ENCODE measurements at regions not wholly inside any gene's neighbourhood (a gene's known extent, or its start where the extent isn't known, plus 50 kb on each side); places are given as distances from the start of the nearest gene placed in this dataset.

DNA sequence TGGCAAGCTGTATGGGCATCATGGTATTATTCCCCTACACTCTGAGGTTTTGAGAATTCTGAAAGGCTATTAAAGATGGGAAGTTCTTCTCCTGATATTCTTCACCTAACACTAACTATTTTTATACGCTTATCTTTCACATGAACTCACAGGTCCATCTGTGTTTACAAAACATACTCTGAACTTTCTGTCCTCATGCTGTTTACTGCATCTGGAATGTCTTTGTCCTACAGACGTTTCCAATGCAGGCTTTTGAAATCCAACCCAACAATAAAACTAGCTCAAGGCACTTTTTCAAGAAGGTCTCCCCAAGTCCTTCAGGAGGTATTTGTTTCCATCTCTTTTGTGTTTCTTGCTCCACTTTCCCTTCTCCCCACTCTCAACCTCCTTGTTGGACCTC, 60.5 kb upstream of the MLIP start:
- Histone ChIP-seq H2AFZ (ENCODE audit: low read length) (no peak overlapping the region), H3K4me1 (ENCODE audit: insufficient read depth, low read length, poor library complexity, severe bottlenecking) (no peaks in the 10 kb centered on the region), H4K20me1 (ENCODE audit: insufficient read depth, low read length) (no peaks in the 10 kb centered on the region), H3K4me2 (ENCODE audit: low read length) (no peak overlapping the region), H3K9me2 (ENCODE audit: insufficient read depth, low read length) (no peaks in the 10 kb centered on the region), H3K79me2 (ENCODE audit: insufficient read depth, low read depth, low read length) (no peaks in the 10 kb centered on the region), H3K27ac (ENCODE audit: low read depth, low read length, poor library complexity, severe bottlenecking) (no peak overlapping the region), H3K9me3 (ENCODE audit: low read length) (no peaks in the 10 kb centered on the region), H3K4me3 (ENCODE audit: low read depth, low read length, poor library complexity, severe bottlenecking) (no peak overlapping the region), H3K36me3 (ENCODE audit: insufficient read depth, low read length) (no peaks in the 10 kb centered on the region)
- BruUV-seq (replicated peaks): no TSS peak
- ChIA-PET POLR2A (no interaction called here), CTCF (ENCODE audit: unreplicated experiment) (no interaction called here)
- TF ChIP-seq, protein P1, sequence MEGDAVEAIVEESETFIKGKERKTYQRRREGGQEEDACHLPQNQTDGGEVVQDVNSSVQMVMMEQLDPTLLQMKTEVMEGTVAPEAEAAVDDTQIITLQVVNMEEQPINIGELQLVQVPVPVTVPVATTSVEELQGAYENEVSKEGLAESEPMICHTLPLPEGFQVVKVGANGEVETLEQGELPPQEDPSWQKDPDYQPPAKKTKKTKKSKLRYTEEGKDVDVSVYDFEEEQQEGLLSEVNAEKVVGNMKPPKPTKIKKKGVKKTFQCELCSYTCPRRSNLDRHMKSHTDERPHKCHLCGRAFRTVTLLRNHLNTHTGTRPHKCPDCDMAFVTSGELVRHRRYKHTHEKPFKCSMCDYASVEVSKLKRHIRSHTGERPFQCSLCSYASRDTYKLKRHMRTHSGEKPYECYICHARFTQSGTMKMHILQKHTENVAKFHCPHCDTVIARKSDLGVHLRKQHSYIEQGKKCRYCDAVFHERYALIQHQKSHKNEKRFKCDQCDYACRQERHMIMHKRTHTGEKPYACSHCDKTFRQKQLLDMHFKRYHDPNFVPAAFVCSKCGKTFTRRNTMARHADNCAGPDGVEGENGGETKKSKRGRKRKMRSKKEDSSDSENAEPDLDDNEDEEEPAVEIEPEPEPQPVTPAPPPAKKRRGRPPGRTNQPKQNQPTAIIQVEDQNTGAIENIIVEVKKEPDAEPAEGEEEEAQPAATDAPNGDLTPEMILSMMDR (conservative IDR thresholded peaks at IDR 0.05; ENCODE audit: low read length): no peak
- TF ChIP-seq EZH2phosphoT487 (IDR thresholded peaks at IDR 0.05; ENCODE audit: borderline replicate concordance, low read depth, low read length): no peak
- DNase-seq (ENCODE audit: low spot score): no peak
- intact Hi-C loops (cut with micrococcal nuclease; ENCODE audit: unreplicated experiment): no loop called here

DNA sequence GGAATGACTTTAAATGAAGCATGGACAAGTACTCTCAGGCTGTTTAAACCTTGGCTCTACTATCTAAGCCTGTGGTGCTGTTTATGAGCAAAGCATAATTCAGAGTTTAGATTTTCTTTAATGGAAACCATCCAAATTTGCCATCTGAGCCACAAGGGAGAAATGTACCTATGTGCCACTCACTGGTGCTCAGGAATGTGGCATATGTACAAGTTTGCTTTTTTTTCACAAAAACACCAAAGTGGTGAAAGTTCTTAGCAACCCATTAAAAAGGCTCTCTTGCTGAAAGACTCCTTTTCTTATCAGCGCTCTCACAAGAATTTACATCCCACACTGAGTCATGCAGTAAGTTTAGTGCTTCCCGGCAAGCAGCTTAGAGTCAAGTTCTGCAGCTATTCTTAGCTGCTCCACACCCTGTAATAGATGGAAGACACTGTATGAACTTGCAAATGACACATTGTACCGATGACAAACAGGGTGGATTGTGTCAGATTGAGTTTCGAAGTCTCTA, 57.3 kb upstream of the MLIP start:
- TF ChIP-seq EZH2phosphoT487 (IDR thresholded peaks at IDR 0.05; ENCODE audit: borderline replicate concordance, low read depth, low read length): no peak
- TF ChIP-seq, protein P1 (conservative IDR thresholded peaks at IDR 0.05; ENCODE audit: low read length): no peak
- H3K4me3 ChIP-seq (ENCODE audit: low read depth, low read length, poor library complexity, severe bottlenecking): no peak overlapping the region
- no peaks in the 10 kb centered on the region for H3K9me2 ChIP-seq (ENCODE audit: insufficient read depth, low read length)
- H2AFZ ChIP-seq (ENCODE audit: low read length): no peak overlapping the region
- intact Hi-C loops (cut with micrococcal nuclease; ENCODE audit: unreplicated experiment): no loop called here
- H3K79me2 ChIP-seq (ENCODE audit: insufficient read depth, low read depth, low read length): no peaks in the 10 kb centered on the region
- no peak for DNase-seq (ENCODE audit: low spot score)
- ChIA-PET CTCF (ENCODE audit: unreplicated experiment) (no interaction called here), POLR2A (interaction anchor here (0.6 kb wide), 1 partner anchor 30 kb away, joined by 3 read pairs; no protein-coding TSS in a partner anchor)
- H3K9me3 ChIP-seq (ENCODE audit: low read length): no peaks in the 10 kb centered on the region
- no peak overlapping the region for H3K27ac ChIP-seq (ENCODE audit: low read depth, low read length, poor library complexity, severe bottlenecking)
- H4K20me1 ChIP-seq (ENCODE audit: insufficient read depth, low read length): no peaks in the 10 kb centered on the region
- BruUV-seq (replicated peaks): no TSS peak
- no peak overlapping the region for H3K4me2 ChIP-seq (ENCODE audit: low read length)
- no peaks in the 10 kb centered on the region for H3K4me1 ChIP-seq (ENCODE audit: insufficient read depth, low read length, poor library complexity, severe bottlenecking)
- no peaks in the 10 kb centered on the region for H3K36me3 ChIP-seq (ENCODE audit: insufficient read depth, low read length)

DNA sequence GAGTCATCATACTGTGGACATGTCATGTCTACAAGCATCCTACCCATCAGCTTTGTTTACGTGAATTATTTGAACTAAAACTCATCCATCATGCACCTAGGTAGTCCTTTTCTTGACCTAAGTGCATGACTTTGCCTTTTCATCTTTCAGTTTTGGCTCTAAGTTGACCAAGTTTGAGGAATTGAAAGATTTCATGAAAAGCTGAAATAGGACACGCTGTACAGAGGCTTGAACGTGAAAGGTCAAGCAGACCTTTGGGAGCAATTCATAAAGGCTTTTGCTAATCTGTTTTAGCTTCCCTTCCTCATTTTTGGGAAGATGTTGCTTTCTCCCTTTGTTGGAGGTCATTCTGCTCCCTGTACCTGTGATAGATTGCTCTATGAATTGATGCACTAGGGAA, 55.1 kb upstream of the MLIP start:
- no TSS peak for BruUV-seq (replicated peaks)
- Histone ChIP-seq H3K79me2 (ENCODE audit: insufficient read depth, low read depth, low read length) (no peaks in the 10 kb centered on the region), H3K4me1 (ENCODE audit: insufficient read depth, low read length, poor library complexity, severe bottlenecking) (no peaks in the 10 kb centered on the region), H3K4me2 (ENCODE audit: low read length) (no peak overlapping the region), H3K27ac (ENCODE audit: low read depth, low read length, poor library complexity, severe bottlenecking) (no peak overlapping the region), H2AFZ (ENCODE audit: low read length) (no peak overlapping the region), H4K20me1 (ENCODE audit: insufficient read depth, low read length) (no peaks in the 10 kb centered on the region), H3K36me3 (ENCODE audit: insufficient read depth, low read length) (no peaks in the 10 kb centered on the region), H3K9me2 (ENCODE audit: insufficient read depth, low read length) (no peaks in the 10 kb centered on the region), H3K4me3 (ENCODE audit: low read depth, low read length, poor library complexity, severe bottlenecking) (no peak overlapping the region), H3K9me3 (ENCODE audit: low read length) (no peaks in the 10 kb centered on the region)
- ChIA-PET CTCF (ENCODE audit: unreplicated experiment) (no interaction called here), POLR2A (no interaction called here)
- DNase-seq (ENCODE audit: low spot score): no peak
- intact Hi-C loops (cut with micrococcal nuclease; ENCODE audit: unreplicated experiment): no loop called here
- no peak for TF ChIP-seq EZH2phosphoT487 (IDR thresholded peaks at IDR 0.05; ENCODE audit: borderline replicate concordance, low read depth, low read length)
